NT2/D1 (cell line): ENCODE measurements at regions not wholly inside any gene's neighbourhood (a gene's known extent, or its start where the extent isn't known, plus 50 kb on each side); places are given as distances from the start of the nearest gene placed in this dataset.

Experiments used
- YY1 ChIP-seq: IDR thresholded peaks from 2 replicates; pipeline ENCODE4 v1.6.1; 2011; ENCODE audit not compliant: insufficient read length, insufficient read depth
- ZNF274 ChIP-seq: IDR thresholded peaks from 2 replicates; pipeline ENCODE4 v1.6.1; 2011; ENCODE audit warnings: mild to moderate bottlenecking, low read depth, low read length

DNA sequence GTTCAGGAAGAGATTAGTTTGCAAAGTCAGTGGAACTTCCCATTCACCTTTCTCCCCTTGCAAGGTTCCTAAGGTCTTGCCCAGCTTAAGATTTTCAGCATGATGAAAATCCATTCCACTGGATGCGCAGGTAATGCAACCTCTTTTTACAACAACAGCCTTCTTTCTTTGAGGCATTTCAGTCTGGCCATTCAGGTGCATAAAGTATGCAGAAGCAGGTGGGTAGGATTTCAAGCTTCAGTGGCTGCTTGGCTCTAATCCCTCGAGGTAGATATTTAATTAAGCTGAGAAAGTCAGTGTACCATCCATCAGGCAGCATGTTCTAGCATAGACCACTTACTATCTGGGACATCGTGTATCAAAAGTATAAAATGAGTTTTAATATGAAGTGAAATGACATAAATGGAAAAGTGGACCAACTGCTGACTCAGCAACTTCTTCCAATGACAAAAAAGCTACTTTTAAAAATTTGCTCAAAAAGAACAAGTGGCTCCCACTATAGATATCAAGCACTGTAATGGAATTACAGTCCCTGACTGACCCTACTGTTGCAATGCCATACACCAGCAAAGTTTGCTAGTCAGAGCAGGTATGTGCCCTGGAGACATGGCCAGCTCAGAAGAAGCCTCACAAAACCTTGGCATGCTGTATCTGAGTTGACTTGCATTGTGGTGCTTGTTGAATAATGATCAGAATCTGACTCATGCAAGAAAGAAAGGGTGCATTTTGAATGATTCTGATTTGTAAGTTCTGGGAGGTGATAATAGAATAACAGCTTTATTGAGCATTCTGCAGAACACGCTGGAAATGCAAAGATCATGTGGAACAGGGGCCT, 459.9 kb upstream of the MCTP2 start:
- TF ChIP-seq ZNF274 = no peak
- TF ChIP-seq YY1 = no peak
